Peyer's patch (tissue), 4 donors: ENCODE measurements at regions not wholly inside any gene's neighbourhood (a gene's known extent, or its start where the extent isn't known, plus 50 kb on each side); places are given as distances from the start of the nearest gene placed in this dataset.

ENCODE experiments used
- CTCF ChIP-seq, 6 experiments: fragments of 450-650 bp in 4 of 6; fragments of 200-600 bp in 2 of 6; sonication (generic) in 1 of 6; IDR thresholded peaks; one replicate each; pipeline ENCODE4 v1.5.1; 2017 to 2019; ENCODE audit warnings: antibody characterized with exemption in 6 of 6, mild to moderate bottlenecking in 3 of 6, moderate library complexity in 1 of 6
- POLR2A ChIP-seq, 2 donors: fragments of 450-650 bp; IDR thresholded peaks; one replicate each; pipeline ENCODE4 v1.5.1; 2017; ENCODE audit warnings: antibody characterized with exemption in 2 of 2, mild to moderate bottlenecking in 2 of 2, moderate library complexity in 2 of 2

GRCh38 chr6:9977411-9977810 is 437.5 kb downstream of the TFAP2A start:
- TF ChIP-seq CTCF (IDR thresholded peaks at IDR 0.05) (no peak), POLR2A (IDR thresholded peaks at IDR 0.05) (no peak)
